Loucy (cell line): ENCODE measurements at regions not wholly inside any gene's neighbourhood (a gene's known extent, or its start where the extent isn't known, plus 50 kb on each side); places are given as distances from the start of the nearest gene placed in this dataset.

Source experiments
- CTCF ChIP-seq: fragments of 200-600 bp; sonication (generic); conservative IDR thresholded peaks from 2 replicates; pipeline ENCODE4 v1.5.1; 2014; ENCODE audit warnings: mild to moderate bottlenecking, antibody characterized with exemption, low read length
- EZH2phosphoT487 ChIP-seq: fragments of 200-600 bp; IDR thresholded peaks from 2 replicates; pipeline ENCODE4 v1.6.1; 2018; ENCODE audit warnings: antibody characterized with exemption, mild to moderate bottlenecking, moderate library complexity, borderline replicate concordance

- no peak for TF ChIP-seq CTCF
- no peak for TF ChIP-seq EZH2phosphoT487
Measured at GRCh38 chr7:83870515-83870914, 221.6 kb upstream of the SEMA3E start.
